ENCODE measurements at regions not wholly inside any gene's neighbourhood (a gene's known extent, or its start where the extent isn't known, plus 50 kb on each side); places are given as distances from the start of the nearest gene placed in this dataset.
A peak's percentile ranks its signal among the peaks of the same experiment; 100 is the strongest.
"Not testable (repeated sequence)": the region's sequence is repeated elsewhere in the genome, so short reads cannot be mapped to it uniquely, and the experiment has no call there.

GRCh38 chr2:239594772-239595608 lies 194.2 kb upstream of the HDAC4 start:
- peak; percentile 60 for DNase-seq

GRCh38 chr2:239594019-239594771 lies 193.4 kb upstream of the HDAC4 start:
- DNase-seq, result peak; percentile 39

DNA sequence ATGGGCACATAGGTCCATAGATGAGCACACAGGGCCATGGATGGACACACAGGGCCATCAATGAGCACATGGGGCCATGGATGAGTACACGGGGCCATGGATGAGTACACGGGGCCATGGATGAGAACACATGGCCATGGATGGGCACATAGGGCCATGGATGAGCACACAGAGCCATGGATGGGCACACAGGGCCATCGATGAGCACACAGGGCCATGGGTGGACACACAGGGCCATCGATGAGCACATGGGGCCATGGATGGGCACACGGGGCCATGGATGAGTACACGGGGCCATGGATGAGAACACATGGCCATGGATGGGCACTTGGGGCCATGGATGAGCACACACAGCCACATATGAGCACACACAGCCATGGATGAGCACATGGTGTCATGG lies 192.6 kb upstream of the HDAC4 start:
- DNase-seq, result peak; percentile 25

DNA sequence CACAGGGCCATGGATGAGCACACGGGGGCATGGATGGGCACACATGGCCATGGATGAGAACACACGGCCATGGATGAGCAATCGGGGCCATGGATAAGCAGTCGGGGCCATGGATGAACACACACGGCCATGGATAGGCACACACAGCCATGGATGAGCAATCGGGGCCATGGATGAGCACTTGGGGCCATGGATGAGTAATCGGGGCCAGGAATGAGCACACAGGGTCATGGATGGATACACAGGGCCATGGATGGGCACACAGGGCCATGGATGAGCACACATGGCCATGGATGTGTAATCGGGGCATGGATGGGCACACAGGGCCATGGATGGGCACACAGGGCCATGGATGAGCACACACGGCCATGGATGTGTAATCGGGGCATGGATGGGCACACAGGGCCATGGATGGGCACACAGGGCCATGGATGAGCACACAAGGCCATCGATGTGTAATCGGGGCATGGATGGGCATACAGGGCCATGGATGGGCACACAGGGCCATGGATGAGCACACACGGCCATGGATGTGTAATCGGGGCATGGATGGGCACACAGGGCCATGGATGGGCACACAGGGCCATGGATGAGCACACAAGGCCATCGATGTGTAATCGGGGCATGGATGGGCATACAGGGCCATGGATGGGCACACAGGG lies 191.9 kb upstream of the HDAC4 start:
- not testable (repeated sequence) for DNase-seq

GRCh38 chr2:239590995-239591915 lies 190.4 kb upstream of the HDAC4 start:
- DNase-seq, result peak; percentile 52

DNA sequence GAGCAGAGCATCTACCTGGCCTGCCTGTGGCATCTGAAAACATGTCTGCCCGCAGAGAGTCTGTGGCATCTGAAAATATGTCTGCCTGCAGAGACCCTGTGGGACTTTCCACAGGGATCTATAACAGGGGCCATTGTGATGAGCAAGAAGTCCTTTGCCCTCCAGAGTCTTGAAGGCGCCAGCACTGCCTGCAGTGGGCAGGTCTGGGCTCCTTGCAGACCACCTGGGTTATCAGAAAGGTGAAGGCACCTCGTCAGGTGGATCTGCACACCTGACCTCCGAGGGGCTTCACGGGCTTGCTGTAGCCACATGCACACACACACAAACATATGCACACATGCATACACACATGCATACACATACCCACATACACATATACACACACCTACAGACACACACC lies 189.5 kb upstream of the HDAC4 start:
- DNase-seq, result peak; percentile 57

GRCh38 chr2:239589833-239590232 lies 189.0 kb upstream of the HDAC4 start:
- DNase-seq, result peak; percentile 52

GRCh38 chr2:239589270-239589825 lies 188.5 kb upstream of the HDAC4 start:
- DNase-seq, result peak; percentile 46

DNA sequence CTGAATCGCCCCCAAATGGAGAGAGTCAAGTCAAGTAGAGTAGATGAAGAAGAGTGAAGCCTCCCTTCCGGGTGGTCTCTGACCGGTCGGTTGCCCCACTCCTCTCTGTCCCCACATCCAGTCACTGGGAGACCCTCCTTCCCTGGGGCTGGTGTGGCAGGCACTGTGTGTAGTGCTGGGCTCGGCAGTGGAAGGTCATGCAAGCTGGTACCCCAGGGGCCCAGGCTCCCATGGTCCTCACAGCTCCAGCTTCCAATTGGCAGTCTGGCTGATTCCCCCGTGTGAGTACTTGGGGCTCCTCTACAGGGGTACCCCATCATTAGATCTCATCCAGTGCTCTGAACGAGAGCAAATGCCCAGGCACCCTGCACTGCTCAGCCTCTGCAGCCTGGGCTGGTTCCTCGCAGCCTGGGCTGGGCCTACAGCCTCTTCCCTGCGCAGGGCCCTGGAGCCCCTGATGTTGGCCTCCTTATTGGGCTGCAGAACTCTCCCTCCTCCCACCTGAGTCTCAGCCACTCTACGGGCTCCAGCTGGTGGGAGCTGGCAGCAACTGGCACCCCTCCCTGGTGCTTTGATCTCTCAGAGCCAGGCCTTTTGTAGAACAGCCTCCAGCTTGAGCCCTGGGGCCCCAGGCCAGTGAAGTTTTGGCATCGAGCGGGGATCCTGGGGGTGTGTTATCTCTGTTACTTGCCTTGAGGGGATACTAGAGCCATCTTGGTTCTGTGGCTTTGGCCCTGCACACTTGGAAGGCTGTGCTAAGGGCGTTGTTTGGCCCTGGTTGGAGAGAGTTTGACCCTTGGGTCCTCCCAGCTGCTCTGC lies 187.8 kb upstream of the HDAC4 start:
- peak; percentile 49 for DNase-seq

GRCh38 chr2:239587841-239588240 lies 187.0 kb upstream of the HDAC4 start:
- no peak for DNase-seq

DNA sequence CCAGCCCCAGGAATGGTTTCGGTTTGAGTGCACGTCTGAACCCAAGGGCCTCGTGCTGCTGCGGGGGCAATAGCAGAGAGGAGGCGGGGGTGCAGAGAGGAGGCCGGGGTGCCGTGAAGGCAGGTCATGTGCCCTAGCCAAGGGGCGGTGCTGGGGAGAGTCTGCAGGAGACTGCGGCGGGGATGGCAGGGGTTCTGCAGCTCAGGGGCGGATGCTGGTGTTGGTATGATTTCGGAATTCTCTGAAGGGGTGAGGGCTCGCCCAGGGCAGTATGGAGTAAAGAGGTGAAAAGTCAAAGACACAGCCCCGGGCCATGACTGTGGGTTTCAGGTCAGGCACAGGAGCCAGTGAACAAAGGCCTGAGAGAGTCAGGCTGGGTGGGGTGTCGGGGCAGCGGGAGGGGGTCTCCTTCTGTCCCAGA lies 186.5 kb upstream of the HDAC4 start:
- peak; percentile 59 for DNase-seq

DNA sequence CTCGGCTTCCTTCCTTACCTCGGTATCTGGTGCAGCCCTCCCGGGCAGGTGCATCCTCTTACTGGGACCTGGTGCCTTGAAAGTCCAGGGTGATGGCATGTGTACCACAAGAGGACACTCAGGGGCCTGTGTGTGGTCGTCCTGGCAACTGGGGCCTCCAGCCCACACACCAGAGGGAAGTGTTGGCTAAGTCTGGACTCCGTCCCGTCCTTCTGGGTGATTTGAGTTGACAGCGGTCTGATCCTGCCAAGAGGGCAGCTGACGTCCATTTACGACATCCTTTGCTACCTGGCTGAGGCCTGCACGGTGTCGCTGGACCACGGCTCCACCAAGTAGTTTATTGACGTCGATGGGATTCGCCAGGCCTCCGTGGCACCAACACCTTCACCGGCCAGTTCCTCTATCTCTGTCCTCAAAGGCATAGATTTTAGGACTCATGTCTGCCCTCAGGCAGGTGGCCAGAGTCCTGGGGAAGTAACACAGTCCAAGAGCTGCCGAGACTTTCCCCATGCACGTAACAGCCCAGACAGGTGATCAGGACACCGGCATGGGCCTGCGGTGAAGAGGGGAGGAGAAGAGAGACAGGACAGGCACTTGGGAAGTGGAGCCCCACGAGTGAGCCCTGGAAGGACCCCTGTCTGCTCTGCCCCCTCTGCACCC lies 186.0 kb upstream of the HDAC4 start:
- peak; percentile 30 for DNase-seq

- DNase-seq, result peak; percentile 25
Measured at GRCh38 chr2:239585422-239585821, 184.6 kb upstream of the HDAC4 start.

DNA sequence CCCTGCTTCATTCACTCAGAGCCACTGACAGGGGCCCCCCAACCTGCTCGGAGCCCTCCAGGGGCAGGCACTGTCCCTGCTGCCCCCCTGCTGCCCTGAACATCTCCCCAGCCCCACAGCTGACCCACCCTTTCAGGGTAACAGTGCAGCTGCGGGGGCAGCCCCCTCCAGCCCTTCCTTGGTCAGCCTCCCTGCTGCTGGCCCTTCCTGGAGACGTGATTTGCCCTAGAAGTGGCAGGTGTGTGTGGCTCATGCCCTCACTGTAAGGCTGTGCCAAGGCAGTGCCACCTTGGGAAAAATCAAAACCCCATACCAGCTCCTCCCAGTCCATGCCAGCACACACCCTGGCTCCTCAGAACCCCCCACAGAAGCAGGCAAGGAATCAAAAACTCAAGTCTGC lies 184.2 kb upstream of the HDAC4 start:
- DNase-seq, result peak; percentile 31

DNA sequence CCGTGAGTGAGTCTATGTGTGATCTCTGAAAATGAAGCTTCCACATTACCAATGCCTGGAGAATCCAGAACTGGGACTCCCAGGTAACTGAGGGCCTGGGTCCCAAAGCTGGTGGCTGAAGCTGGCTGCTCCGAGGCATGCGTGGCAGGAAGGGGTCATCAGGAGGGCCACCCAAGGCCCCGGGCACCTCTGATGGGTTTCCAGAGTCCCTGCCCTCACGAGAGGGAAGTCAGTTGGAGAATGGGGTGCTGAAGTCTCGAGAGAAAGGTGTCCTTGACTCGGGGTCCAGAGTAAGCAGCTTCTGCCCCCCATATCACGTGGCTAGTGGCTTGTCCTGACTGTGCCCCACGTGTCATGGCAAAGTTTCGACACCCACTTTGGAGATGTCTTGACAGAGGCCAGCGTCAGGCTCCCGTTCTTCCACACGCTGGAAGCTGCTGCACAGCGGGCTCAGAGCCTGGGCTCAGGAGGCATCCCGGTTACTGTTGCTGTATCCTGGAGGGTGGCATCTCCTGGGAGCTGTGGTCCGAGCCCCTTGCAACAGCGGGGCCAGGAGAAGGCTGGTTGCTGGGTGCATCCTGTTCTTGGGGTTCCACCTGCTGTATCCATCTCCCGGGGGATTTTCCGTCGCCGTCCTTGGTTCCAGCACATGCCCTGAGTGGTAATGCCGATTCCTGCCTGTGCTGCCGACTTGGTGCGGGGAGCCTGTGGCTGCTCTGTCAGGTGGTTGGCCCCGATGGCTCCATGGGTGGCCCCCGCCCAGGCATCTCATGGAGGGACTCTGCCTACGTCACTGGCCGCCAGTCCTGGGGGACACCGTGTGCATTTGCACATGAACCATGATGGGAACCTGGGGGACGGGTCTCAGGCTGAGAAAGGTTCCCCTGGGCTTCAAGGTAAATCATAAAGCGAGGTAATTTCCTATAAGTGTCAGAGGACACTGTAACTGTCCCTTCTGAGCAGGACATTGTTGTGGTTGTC lies 183.3 kb upstream of the HDAC4 start:
- DNase-seq, result peak; percentile 59

DNA sequence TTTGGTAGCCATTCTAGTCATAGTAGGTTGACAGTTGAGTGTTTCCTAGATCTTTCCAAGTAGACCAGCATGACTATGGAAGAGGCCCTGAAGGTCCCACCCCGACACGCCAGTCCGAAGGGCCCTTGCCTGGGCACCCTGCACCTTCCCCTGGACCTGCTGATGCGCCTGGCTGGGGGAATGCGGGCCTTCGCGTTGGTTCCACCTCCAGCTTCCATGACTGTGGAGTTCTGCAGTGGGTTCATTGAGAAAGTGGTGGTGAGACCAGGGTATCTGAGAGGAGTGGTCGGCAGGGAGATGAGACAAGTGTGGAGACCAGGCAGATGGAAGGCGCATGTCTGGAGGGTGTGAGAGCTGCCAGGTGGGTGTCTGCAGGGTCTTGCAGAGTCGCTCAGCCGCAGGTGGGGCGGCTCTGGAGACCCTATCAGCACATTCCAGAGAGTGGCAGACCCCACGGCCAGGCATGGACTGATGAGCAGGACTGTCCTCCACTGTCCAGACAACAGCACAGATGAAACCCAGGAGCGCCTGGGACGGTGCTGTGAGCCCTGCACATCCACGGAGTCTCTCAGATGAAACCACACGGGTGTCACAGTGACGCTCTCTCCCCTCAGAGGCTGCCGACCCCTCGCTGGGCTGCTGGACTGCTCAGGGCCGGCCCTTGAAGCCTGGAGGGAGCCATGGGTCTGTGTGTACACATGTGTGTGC lies 182.5 kb upstream of the HDAC4 start:
- peak; percentile 58 for DNase-seq

- DNase-seq, result no peak
Measured at GRCh38 chr2:239582476-239582875, 181.7 kb upstream of the HDAC4 start.

DNA sequence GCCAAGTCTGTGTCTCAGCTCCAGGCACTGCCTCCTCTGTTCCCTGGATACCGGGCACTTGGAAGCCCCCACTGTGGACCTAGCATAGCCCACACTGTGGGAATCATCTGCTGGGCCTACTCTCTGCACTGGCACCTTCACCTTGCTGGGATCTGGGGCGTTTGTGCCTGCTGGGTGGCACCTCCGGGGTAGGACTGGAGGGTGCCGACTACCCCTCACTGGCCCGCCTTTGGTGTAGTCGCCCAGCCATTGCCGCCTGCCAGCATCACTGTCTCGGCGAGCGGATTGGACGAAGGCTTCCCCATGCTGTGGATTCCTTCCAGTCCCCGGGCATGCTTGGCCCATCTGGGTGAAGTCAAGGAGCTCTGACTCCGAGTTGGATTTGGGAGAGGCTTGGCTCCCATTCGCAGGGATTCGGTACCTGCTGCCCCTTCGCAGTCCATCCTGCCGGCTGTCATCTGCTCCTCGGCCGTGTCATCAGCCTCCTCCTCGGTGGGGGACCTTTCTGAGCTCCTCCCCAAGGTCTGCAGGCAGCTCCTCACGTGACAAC lies 180.6 kb upstream of the HDAC4 start:
- peak; percentile 54 for DNase-seq

GRCh38 chr2:239580199-239580527 lies 179.3 kb upstream of the HDAC4 start:
- DNase-seq, result no peak

Measured in activated effector memory CD4-positive, alpha-beta T cell treated with anti-CD3 and anti-CD28 coated beads, Interleukin-2, amount 50 U/mL, for 16 hours (primary cell).